WTC11 (cell line): ENCODE measurements at regions not wholly inside any gene's neighbourhood (a gene's known extent, or its start where the extent isn't known, plus 50 kb on each side); places are given as distances from the start of the nearest gene placed in this dataset.

Experiments
- ATF3 ChIP-seq: sonication (generic); formaldehyde crosslinking; conservative IDR thresholded peaks from 2 replicates; pipeline ENCODE4 v1.8.1; 2022; ENCODE audit warnings: mild to moderate bottlenecking, missing genetic modification reagents
- CDX4 ChIP-seq: fragments of 250-450 bp; sonication (Bioruptor Pico); IDR thresholded peaks from 2 replicates; pipeline ENCODE4 v1.9.0; 2021; ENCODE audit warnings: moderate library complexity, mild to moderate bottlenecking, inconsistent platforms, borderline replicate concordance
- CTCF ChIP-seq: fragments of 200-600 bp; IDR thresholded peaks from 2 replicates; pipeline ENCODE4 v1.8.0; 2022; ENCODE audit warnings: antibody characterized with exemption
- E2F1 ChIP-seq: sonication (generic); formaldehyde crosslinking; IDR thresholded peaks from 2 replicates; pipeline ENCODE4 v1.8.0; 2022; ENCODE audit warnings: mild to moderate bottlenecking, missing genetic modification reagents
- E2F4 ChIP-seq: sonication (generic); formaldehyde crosslinking; IDR thresholded peaks from 2 replicates; pipeline ENCODE4 v1.8.1; 2022; ENCODE audit warnings: low read depth, mild to moderate bottlenecking, moderate library complexity, missing genetic modification reagents, borderline replicate concordance
- ELF4 ChIP-seq: sonication (generic); formaldehyde crosslinking; IDR thresholded peaks from 2 replicates; pipeline ENCODE4 v1.8.1; 2022; ENCODE audit warnings: low read depth, mild to moderate bottlenecking, moderate library complexity, missing genetic modification reagents
- HMGXB4 ChIP-seq: sonication (generic); formaldehyde crosslinking; IDR thresholded peaks from 2 replicates; pipeline ENCODE4 v1.8.1; 2023; ENCODE audit warnings: mild to moderate bottlenecking, moderate library complexity, missing genetic modification reagents
- NR2C2 ChIP-seq: sonication (generic); formaldehyde crosslinking; IDR thresholded peaks from 2 replicates; pipeline ENCODE4 v1.8.0; 2022; ENCODE audit warnings: mild to moderate bottlenecking, missing genetic modification reagents
- PRDM15 ChIP-seq: sonication (generic); formaldehyde crosslinking; IDR thresholded peaks from 2 replicates; pipeline ENCODE4 v1.8.0; 2022; ENCODE audit warnings: missing genetic modification reagents
- SMAD3 ChIP-seq: sonication (generic); formaldehyde crosslinking; IDR thresholded peaks from 2 replicates; pipeline ENCODE4 v1.8.0; 2022; ENCODE audit warnings: missing genetic modification reagents, mild to moderate bottlenecking, borderline replicate concordance
- ZNF138 ChIP-seq: sonication (generic); formaldehyde crosslinking; conservative IDR thresholded peaks from 2 replicates; pipeline ENCODE4 v1.8.1; 2022; ENCODE audit warnings: mild to moderate bottlenecking, moderate library complexity, missing genetic modification reagents

GRCh38 chr6:153574231-153574630 lies 443.1 kb upstream of the RGS17 start:
- TF ChIP-seq E2F1 (CRISPR knock-in tag) (no peak), CTCF (no peak), ZNF138 (CRISPR knock-in tag) (no peak), ELF4 (CRISPR knock-in tag) (no peak), CDX4 (CRISPR knock-in tag) (no peak), NR2C2 (CRISPR knock-in tag) (no peak), E2F4 (CRISPR knock-in tag) (no peak), SMAD3 (CRISPR knock-in tag) (no peak), HMGXB4 (CRISPR knock-in tag) (no peak), ATF3 (no peak), PRDM15 (CRISPR knock-in tag) (no peak)
